Left lung (tissue), 4 donors: ENCODE measurements at regions not wholly inside any gene's neighbourhood (a gene's known extent, or its start where the extent isn't known, plus 50 kb on each side); places are given as distances from the start of the nearest gene placed in this dataset.

ENCODE experiments used
- ATAC-seq: fragments of 200-7000 bp; cut with Tn5 transposase; one replicate; pipeline ENCODE4 v1.9.1; 2020; ENCODE audit warnings: moderate library complexity
- DNase-seq, 4 donors: peaks; one replicate each; pipeline ENCODE4 v3.0.0-alpha.2; 2013 to 2020
- H3K27ac ChIP-seq, 2 donors: fragments of 200-600 bp; sonication (generic) in 1 of 2; one replicate each; pipeline versions ENCODE4 v1.5.0 to v1.8.0; 2020 to 2021
- H3K27me3 ChIP-seq, 2 donors: fragments of 200-600 bp; sonication (generic) in 1 of 2; one replicate each; pipeline versions ENCODE4 v1.5.0 to v1.8.0; 2020 to 2021
- H3K36me3 ChIP-seq, 2 donors: fragments of 200-600 bp; sonication (generic) in 1 of 2; one replicate each; pipeline versions ENCODE4 v1.5.0 to v1.8.0; 2020 to 2021
- H3K4me1 ChIP-seq, 2 donors: fragments of 200-600 bp; one replicate each; pipeline ENCODE4 v1.8.0; 2021
- H3K4me3 ChIP-seq, 2 donors: fragments of 200-600 bp; sonication (generic) in 1 of 2; one replicate each; pipeline versions ENCODE4 v1.5.0 to v1.8.0; 2020 to 2021; ENCODE audit warnings: mild to moderate bottlenecking in 1 of 2
- H3K9me3 ChIP-seq, 2 donors: fragments of 200-600 bp; sonication (generic) in 1 of 2; one replicate each; pipeline versions ENCODE4 v1.5.0 to v1.8.0; 2020 to 2021
- CTCF ChIP-seq, 2 donors: fragments of 200-600 bp; sonication (generic) in 1 of 2; IDR thresholded peaks; one replicate each; pipeline versions ENCODE4 v1.5.0 to v1.8.0; 2021; ENCODE audit warnings: antibody characterized with exemption in 2 of 2
- intact Hi-C, 2 donors: fragments of 100-400 bp; cut with DNase I; formaldehyde crosslinking; loops; one replicate each; pipeline versions ENCODE4 v1.11.2 to v1.14.2; 2022
- donor health status: DM: no; HTN: yes; CAD: no.
- donor health status: DM: no; HTN: no; CAD: no.

GRCh38 chr7:64113981-64114380, 68.7 kb downstream of the ZNF727 start:
- no peaks in the 10 kb centered on the region for H3K36me3 ChIP-seq
- DNase-seq = no peak
- intact Hi-C loops = no loop called here
- H3K27ac ChIP-seq = no peak overlapping the region
- H3K4me1 ChIP-seq = no peaks in the 10 kb centered on the region
- no peak for ATAC-seq
- H3K9me3 ChIP-seq = no peaks in the 10 kb centered on the region
- TF ChIP-seq CTCF (IDR thresholded peaks at IDR 0.05) = no peak
- H3K4me3 ChIP-seq = no peak overlapping the region
- H3K27me3 ChIP-seq = no peaks in the 10 kb centered on the region

- no peak for TF ChIP-seq CTCF (IDR thresholded peaks at IDR 0.05)
- DNase-seq (no peak), ATAC-seq (no peak)
- H3K27me3 ChIP-seq = no peaks in the 10 kb centered on the region
- no peaks in the 10 kb centered on the region for H3K4me1 ChIP-seq
- H3K27ac ChIP-seq = no peak overlapping the region
- H3K36me3 ChIP-seq = no peaks in the 10 kb centered on the region
- intact Hi-C loops = no loop called here
- peaks cover 0 to 8% of the 10 kb centered on the region in 2 donors for H3K9me3 ChIP-seq
- H3K4me3 ChIP-seq = no peak overlapping the region
Measured at GRCh38 chr7:64114791-64115190, 69.6 kb downstream of the ZNF727 start.

- Histone ChIP-seq H3K27me3 (no peaks in the 10 kb centered on the region), H3K4me3 (no peak overlapping the region), H3K27ac (no peak overlapping the region), H3K4me1 (no peaks in the 10 kb centered on the region), H3K9me3 (peaks cover 0 to 99% of the 10 kb centered on the region in 2 donors), H3K36me3 (no peaks in the 10 kb centered on the region)
- intact Hi-C loops = no loop called here
- TF ChIP-seq CTCF (IDR thresholded peaks at IDR 0.05) = no peak
- ATAC-seq = no peak
- DNase-seq = no peak
Measured at GRCh38 chr7:64131696-64132095, 75.3 kb upstream of the ZNF735 start.
